Activated T-cell treated with anti-CD3 and anti-CD28 coated beads, Interleukin-2, amount 50 U/mL, for 24 hours (primary cell): ENCODE measurements at regions not wholly inside any gene's neighbourhood (a gene's known extent, or its start where the extent isn't known, plus 50 kb on each side); places are given as distances from the start of the nearest gene placed in this dataset.

Experiments used
- DNase-seq: peaks from one replicate; pipeline ENCODE4 v3.0.0-alpha.2; 2020
- H3K27ac Mint-ChIP-seq: 2 replicates; pipeline ENCODE4 v1.8.0; 2020; ENCODE audit warnings: mild to moderate bottlenecking, mixed read lengths
- H3K27me3 Mint-ChIP-seq: 2 replicates; pipeline ENCODE4 v1.8.0; 2020; ENCODE audit warnings: mixed read lengths
- H3K36me3 Mint-ChIP-seq: 2 replicates; pipeline ENCODE4 v1.8.0; 2020; ENCODE audit warnings: low read depth, mixed read lengths
- H3K4me1 Mint-ChIP-seq: 2 replicates; pipeline ENCODE4 v1.8.0; 2020; ENCODE audit warnings: low read depth, mixed read lengths
- H3K4me3 Mint-ChIP-seq: 2 replicates; pipeline ENCODE4 v1.8.0; 2020; ENCODE audit warnings: mild to moderate bottlenecking, moderate library complexity, mixed read lengths
- H3K9me3 Mint-ChIP-seq: 2 replicates; pipeline ENCODE4 v1.8.0; 2020; ENCODE audit warnings: mixed read lengths

- no peak overlapping the region for H3K27ac Mint-ChIP-seq
- no peaks in the 10 kb centered on the region for H3K36me3 Mint-ChIP-seq
- no peak for DNase-seq
- peaks cover 8% of the 10 kb centered on the region for H3K9me3 Mint-ChIP-seq
- H3K4me1 Mint-ChIP-seq = no peaks in the 10 kb centered on the region
- no peak overlapping the region for H3K4me3 Mint-ChIP-seq
- peaks cover 22% of the 10 kb centered on the region for H3K27me3 Mint-ChIP-seq
Observed at GRCh38 chr6:6376845-6377244, 56.4 kb upstream of the F13A1 start.

GRCh38 chr6:6377621-6378020 lies 57.2 kb upstream of the F13A1 start:
- H3K27ac Mint-ChIP-seq = no peak overlapping the region
- H3K9me3 Mint-ChIP-seq = peaks cover 6% of the 10 kb centered on the region
- no peak for DNase-seq
- no peaks in the 10 kb centered on the region for H3K36me3 Mint-ChIP-seq
- H3K4me3 Mint-ChIP-seq = no peak overlapping the region
- H3K27me3 Mint-ChIP-seq = peaks cover 15% of the 10 kb centered on the region
- H3K4me1 Mint-ChIP-seq = no peaks in the 10 kb centered on the region

GRCh38 chr6:6379573-6379972 lies 59.1 kb upstream of the F13A1 start:
- H3K27ac Mint-ChIP-seq = no peak overlapping the region
- H3K36me3 Mint-ChIP-seq = no peaks in the 10 kb centered on the region
- H3K4me3 Mint-ChIP-seq = no peak overlapping the region
- H3K9me3 Mint-ChIP-seq = no peaks in the 10 kb centered on the region
- no peaks in the 10 kb centered on the region for H3K4me1 Mint-ChIP-seq
- no peak for DNase-seq
- H3K27me3 Mint-ChIP-seq = peaks cover 9% of the 10 kb centered on the region

- H3K4me3 Mint-ChIP-seq = no peak overlapping the region
- no peaks in the 10 kb centered on the region for H3K36me3 Mint-ChIP-seq
- no peak for DNase-seq
- no peak overlapping the region for H3K27ac Mint-ChIP-seq
- no peaks in the 10 kb centered on the region for H3K9me3 Mint-ChIP-seq
- peaks cover 2% of the 10 kb centered on the region for H3K4me1 Mint-ChIP-seq
- H3K27me3 Mint-ChIP-seq = peaks cover 10% of the 10 kb centered on the region
Observed at GRCh38 chr6:6384520-6384919, 64.1 kb upstream of the F13A1 start.

GRCh38 chr6:6386010-6386409 lies 65.5 kb upstream of the F13A1 start:
- Mint-ChIP-seq H3K4me1 (peaks cover 2% of the 10 kb centered on the region), H3K4me3 (no peak overlapping the region), H3K27ac (no peak overlapping the region), H3K9me3 (no peaks in the 10 kb centered on the region), H3K27me3 (peaks cover 12% of the 10 kb centered on the region), H3K36me3 (no peaks in the 10 kb centered on the region)
- no peak for DNase-seq

GRCh38 chr6:6390849-6391602 lies 70.6 kb upstream of the F13A1 start:
- Mint-ChIP-seq H3K9me3 (no peaks in the 10 kb centered on the region), H3K27me3 (peaks cover 26% of the 10 kb centered on the region), H3K36me3 (no peaks in the 10 kb centered on the region), H3K4me3 (no peak overlapping the region), H3K27ac (no peak overlapping the region), H3K4me1 (peaks cover 2% of the 10 kb centered on the region)
- no peak for DNase-seq

- no peak for DNase-seq
- no peaks in the 10 kb centered on the region for H3K4me1 Mint-ChIP-seq
- no peak overlapping the region for H3K27ac Mint-ChIP-seq
- peaks cover 30% of the 10 kb centered on the region for H3K27me3 Mint-ChIP-seq
- no peaks in the 10 kb centered on the region for H3K36me3 Mint-ChIP-seq
- H3K4me3 Mint-ChIP-seq = no peak overlapping the region
- H3K9me3 Mint-ChIP-seq = no peaks in the 10 kb centered on the region
Observed at GRCh38 chr6:6392214-6393068, 72.0 kb upstream of the F13A1 start.

GRCh38 chr6:6393069-6393529 lies 72.6 kb upstream of the F13A1 start:
- no peak overlapping the region for H3K4me3 Mint-ChIP-seq
- H3K27ac Mint-ChIP-seq = no peak overlapping the region

GRCh38 chr6:6395581-6396197 lies 75.2 kb upstream of the F13A1 start:
- Mint-ChIP-seq H3K27ac (no peak overlapping the region), H3K27me3 (peaks cover 30% of the 10 kb centered on the region), H3K36me3 (no peaks in the 10 kb centered on the region), H3K4me3 (no peak overlapping the region), H3K9me3 (no peaks in the 10 kb centered on the region), H3K4me1 (no peaks in the 10 kb centered on the region)
- DNase-seq = no peak

More at GRCh38 chr6:6393069-6393529, 72.6 kb upstream of the F13A1 start:
- no peaks in the 10 kb centered on the region for H3K4me1 Mint-ChIP-seq
- H3K9me3 Mint-ChIP-seq = no peaks in the 10 kb centered on the region
- H3K27me3 Mint-ChIP-seq = peaks cover 32% of the 10 kb centered on the region
- H3K36me3 Mint-ChIP-seq = no peaks in the 10 kb centered on the region
- DNase-seq = no peak

GRCh38 chr6:6397842-6398241 lies 77.4 kb upstream of the F13A1 start:
- Mint-ChIP-seq H3K27ac (no peak overlapping the region), H3K27me3 (peaks cover 32% of the 10 kb centered on the region), H3K4me3 (no peak overlapping the region), H3K4me1 (no peaks in the 10 kb centered on the region), H3K36me3 (no peaks in the 10 kb centered on the region), H3K9me3 (no peaks in the 10 kb centered on the region)
- DNase-seq = no peak

GRCh38 chr6:6399568-6399967 lies 79.1 kb upstream of the F13A1 start:
- H3K9me3 Mint-ChIP-seq = no peaks in the 10 kb centered on the region
- DNase-seq = no peak
- no peak overlapping the region for H3K4me3 Mint-ChIP-seq
- H3K4me1 Mint-ChIP-seq = no peaks in the 10 kb centered on the region
- peaks cover 21% of the 10 kb centered on the region for H3K27me3 Mint-ChIP-seq
- H3K27ac Mint-ChIP-seq = no peak overlapping the region
- no peaks in the 10 kb centered on the region for H3K36me3 Mint-ChIP-seq

- Mint-ChIP-seq H3K27ac (no peak overlapping the region), H3K4me3 (no peak overlapping the region), H3K4me1 (no peaks in the 10 kb centered on the region), H3K36me3 (no peaks in the 10 kb centered on the region), H3K9me3 (no peaks in the 10 kb centered on the region), H3K27me3 (peaks cover 24% of the 10 kb centered on the region)
- no peak for DNase-seq
Observed at GRCh38 chr6:6401401-6401800, 80.9 kb upstream of the F13A1 start.

- no peak overlapping the region for H3K27ac Mint-ChIP-seq
- no peaks in the 10 kb centered on the region for H3K4me1 Mint-ChIP-seq
- no peaks in the 10 kb centered on the region for H3K36me3 Mint-ChIP-seq
- no peak overlapping the region for H3K4me3 Mint-ChIP-seq
- H3K27me3 Mint-ChIP-seq = peaks cover 20% of the 10 kb centered on the region
- no peaks in the 10 kb centered on the region for H3K9me3 Mint-ChIP-seq
- no peak for DNase-seq
Observed at GRCh38 chr6:6402006-6402405, 81.5 kb upstream of the F13A1 start.

GRCh38 chr6:6402591-6402990 lies 82.1 kb upstream of the F13A1 start:
- no peak overlapping the region for H3K4me3 Mint-ChIP-seq

GRCh38 chr6:6405031-6405430 lies 84.6 kb upstream of the F13A1 start:
- Mint-ChIP-seq H3K4me1 (no peaks in the 10 kb centered on the region), H3K9me3 (no peaks in the 10 kb centered on the region), H3K27ac (no peak overlapping the region), H3K4me3 (no peak overlapping the region), H3K36me3 (no peaks in the 10 kb centered on the region), H3K27me3 (peaks cover 20% of the 10 kb centered on the region)
- no peak for DNase-seq

More at GRCh38 chr6:6402591-6402990, 82.1 kb upstream of the F13A1 start:
- DNase-seq = no peak
- H3K27ac Mint-ChIP-seq = no peak overlapping the region
- H3K9me3 Mint-ChIP-seq = no peaks in the 10 kb centered on the region
- H3K27me3 Mint-ChIP-seq = peaks cover 15% of the 10 kb centered on the region
- H3K4me1 Mint-ChIP-seq = no peaks in the 10 kb centered on the region
- no peaks in the 10 kb centered on the region for H3K36me3 Mint-ChIP-seq
